ENCODE measurements at regions not wholly inside any gene's neighbourhood (a gene's known extent, or its start where the extent isn't known, plus 50 kb on each side); places are given as distances from the start of the nearest gene placed in this dataset.

GRCh38 chr10:6642876-6643275, 62.8 kb upstream of the PRKCQ start:
- TF ChIP-seq CTCF (IDR thresholded peaks at IDR 0.05; ENCODE audit: poor library complexity), result no peak
- TF ChIP-seq EZH2 (IDR thresholded peaks at IDR 0.05; ENCODE audit: borderline replicate concordance), result no peak
- no peak for TF ChIP-seq EZH2phosphoT487 (IDR thresholded peaks at IDR 0.05; ENCODE audit: low read depth, severe bottlenecking, unreplicated experiment)
